ENCODE measurements at regions not wholly inside any gene's neighbourhood (a gene's known extent, or its start where the extent isn't known, plus 50 kb on each side); places are given as distances from the start of the nearest gene placed in this dataset.

DNA sequence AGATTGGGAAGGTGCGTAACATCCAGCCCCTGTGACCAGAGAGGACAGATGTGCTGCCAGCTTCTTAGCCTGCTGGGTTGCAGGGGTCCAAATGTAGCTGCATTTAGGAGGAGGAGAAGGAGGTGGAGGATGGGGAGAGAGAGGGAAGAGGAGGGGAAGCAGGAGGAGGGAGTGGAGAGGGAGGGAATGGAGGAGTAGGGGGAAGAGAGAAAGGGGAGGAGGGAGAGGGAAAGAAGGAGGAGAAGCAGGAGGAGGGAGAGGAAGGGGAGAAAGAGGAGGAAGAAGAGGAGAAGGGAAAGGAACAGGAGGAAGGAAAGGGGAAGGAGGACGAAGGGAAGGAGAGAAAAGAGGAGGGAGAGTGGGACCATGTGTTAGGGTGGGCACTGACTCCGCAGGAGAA lies 108.6 kb downstream of the ABCC12 start (continued):
- TF ChIP-seq, protein P1, sequence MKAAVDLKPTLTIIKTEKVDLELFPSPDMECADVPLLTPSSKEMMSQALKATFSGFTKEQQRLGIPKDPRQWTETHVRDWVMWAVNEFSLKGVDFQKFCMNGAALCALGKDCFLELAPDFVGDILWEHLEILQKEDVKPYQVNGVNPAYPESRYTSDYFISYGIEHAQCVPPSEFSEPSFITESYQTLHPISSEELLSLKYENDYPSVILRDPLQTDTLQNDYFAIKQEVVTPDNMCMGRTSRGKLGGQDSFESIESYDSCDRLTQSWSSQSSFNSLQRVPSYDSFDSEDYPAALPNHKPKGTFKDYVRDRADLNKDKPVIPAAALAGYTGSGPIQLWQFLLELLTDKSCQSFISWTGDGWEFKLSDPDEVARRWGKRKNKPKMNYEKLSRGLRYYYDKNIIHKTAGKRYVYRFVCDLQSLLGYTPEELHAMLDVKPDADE (IDR thresholded peaks at IDR 0.05): no peak
- TF ChIP-seq, protein P2, sequence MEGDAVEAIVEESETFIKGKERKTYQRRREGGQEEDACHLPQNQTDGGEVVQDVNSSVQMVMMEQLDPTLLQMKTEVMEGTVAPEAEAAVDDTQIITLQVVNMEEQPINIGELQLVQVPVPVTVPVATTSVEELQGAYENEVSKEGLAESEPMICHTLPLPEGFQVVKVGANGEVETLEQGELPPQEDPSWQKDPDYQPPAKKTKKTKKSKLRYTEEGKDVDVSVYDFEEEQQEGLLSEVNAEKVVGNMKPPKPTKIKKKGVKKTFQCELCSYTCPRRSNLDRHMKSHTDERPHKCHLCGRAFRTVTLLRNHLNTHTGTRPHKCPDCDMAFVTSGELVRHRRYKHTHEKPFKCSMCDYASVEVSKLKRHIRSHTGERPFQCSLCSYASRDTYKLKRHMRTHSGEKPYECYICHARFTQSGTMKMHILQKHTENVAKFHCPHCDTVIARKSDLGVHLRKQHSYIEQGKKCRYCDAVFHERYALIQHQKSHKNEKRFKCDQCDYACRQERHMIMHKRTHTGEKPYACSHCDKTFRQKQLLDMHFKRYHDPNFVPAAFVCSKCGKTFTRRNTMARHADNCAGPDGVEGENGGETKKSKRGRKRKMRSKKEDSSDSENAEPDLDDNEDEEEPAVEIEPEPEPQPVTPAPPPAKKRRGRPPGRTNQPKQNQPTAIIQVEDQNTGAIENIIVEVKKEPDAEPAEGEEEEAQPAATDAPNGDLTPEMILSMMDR (conservative IDR thresholded peaks at IDR 0.05; ENCODE audit: low read depth in 2 of 2): no peak
- no peak for TF ChIP-seq ZNF114 (CRISPR knock-in tag; IDR thresholded peaks at IDR 0.05)

DNA sequence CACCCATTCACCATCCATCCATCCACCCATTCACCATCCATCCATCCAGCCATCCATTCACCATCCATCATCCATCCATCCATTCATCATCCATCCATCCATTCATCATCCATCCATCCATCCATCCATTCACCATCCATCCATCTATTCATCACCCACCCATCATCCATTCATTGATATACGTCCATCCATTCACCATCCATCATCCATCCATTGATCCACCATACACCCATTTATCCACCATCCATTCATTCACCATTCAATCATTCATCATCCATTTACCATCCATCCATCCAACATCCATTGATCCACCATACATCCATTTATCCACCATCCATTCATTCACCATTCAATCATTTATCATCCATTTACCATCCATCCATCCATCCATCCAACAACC lies 111.7 kb downstream of the ABCC12 start:
- TF ChIP-seq ZNF331 (CRISPR knock-in tag; IDR thresholded peaks at IDR 0.05; ENCODE audit: low read depth): no peak
- TF ChIP-seq, protein P3, sequence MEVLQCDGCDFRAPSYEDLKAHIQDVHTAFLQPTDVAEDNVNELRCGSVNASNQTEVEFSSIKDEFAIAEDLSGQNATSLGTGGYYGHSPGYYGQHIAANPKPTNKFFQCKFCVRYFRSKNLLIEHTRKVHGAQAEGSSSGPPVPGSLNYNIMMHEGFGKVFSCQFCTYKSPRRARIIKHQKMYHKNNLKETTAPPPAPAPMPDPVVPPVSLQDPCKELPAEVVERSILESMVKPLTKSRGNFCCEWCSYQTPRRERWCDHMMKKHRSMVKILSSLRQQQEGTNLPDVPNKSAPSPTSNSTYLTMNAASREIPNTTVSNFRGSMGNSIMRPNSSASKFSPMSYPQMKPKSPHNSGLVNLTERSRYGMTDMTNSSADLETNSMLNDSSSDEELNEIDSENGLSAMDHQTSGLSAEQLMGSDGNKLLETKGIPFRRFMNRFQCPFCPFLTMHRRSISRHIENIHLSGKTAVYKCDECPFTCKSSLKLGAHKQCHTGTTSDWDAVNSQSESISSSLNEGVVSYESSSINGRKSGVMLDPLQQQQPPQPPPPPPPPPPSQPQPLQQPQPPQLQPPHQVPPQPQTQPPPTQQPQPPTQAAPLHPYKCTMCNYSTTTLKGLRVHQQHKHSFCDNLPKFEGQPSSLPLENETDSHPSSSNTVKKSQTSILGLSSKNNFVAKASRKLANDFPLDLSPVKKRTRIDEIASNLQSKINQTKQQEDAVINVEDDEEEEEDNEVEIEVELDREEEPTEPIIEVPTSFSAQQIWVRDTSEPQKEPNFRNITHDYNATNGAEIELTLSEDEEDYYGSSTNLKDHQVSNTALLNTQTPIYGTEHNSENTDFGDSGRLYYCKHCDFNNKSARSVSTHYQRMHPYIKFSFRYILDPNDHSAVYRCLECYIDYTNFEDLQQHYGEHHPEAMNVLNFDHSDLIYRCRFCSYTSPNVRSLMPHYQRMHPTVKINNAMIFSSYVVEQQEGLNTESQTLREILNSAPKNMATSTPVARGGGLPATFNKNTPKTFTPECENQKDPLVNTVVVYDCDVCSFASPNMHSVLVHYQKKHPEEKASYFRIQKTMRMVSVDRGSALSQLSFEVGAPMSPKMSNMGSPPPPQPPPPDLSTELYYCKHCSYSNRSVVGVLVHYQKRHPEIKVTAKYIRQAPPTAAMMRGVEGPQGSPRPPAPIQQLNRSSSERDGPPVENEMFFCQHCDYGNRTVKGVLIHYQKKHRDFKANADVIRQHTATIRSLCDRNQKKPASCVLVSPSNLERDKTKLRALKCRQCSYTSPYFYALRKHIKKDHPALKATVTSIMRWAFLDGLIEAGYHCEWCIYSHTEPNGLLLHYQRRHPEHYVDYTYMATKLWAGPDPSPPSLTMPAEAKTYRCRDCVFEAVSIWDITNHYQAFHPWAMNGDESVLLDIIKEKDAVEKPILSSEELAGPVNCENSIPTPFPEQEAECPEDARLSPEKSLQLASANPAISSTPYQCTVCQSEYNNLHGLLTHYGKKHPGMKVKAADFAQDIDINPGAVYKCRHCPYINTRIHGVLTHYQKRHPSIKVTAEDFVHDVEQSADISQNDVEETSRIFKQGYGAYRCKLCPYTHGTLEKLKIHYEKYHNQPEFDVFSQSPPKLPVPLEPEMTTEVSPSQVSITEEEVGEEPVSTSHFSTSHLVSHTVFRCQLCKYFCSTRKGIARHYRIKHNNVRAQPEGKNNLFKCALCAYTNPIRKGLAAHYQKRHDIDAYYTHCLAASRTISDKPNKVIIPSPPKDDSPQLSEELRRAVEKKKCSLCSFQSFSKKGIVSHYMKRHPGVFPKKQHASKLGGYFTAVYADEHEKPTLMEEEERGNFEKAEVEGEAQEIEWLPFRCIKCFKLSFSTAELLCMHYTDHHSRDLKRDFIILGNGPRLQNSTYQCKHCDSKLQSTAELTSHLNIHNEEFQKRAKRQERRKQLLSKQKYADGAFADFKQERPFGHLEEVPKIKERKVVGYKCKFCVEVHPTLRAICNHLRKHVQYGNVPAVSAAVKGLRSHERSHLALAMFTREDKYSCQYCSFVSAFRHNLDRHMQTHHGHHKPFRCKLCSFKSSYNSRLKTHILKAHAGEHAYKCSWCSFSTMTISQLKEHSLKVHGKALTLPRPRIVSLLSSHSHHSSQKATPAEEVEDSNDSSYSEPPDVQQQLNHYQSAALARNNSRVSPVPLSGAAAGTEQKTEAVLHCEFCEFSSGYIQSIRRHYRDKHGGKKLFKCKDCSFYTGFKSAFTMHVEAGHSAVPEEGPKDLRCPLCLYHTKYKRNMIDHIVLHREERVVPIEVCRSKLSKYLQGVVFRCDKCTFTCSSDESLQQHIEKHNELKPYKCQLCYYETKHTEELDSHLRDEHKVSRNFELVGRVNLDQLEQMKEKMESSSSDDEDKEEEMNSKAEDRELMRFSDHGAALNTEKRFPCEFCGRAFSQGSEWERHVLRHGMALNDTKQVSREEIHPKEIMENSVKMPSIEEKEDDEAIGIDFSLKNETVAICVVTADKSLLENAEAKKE (CRISPR knock-in tag; IDR thresholded peaks at IDR 0.05): no peak
- TF ChIP-seq EZH2phosphoT487 (IDR thresholded peaks at IDR 0.05; ENCODE audit: unreplicated experiment): no peak
- TF ChIP-seq CREB1 (CRISPR knock-in tag; IDR thresholded peaks at IDR 0.05; ENCODE audit: low read depth): no peak
- TF ChIP-seq EZH2 (IDR thresholded peaks at IDR 0.05; ENCODE audit: low read depth, unreplicated experiment): no peak
- TF ChIP-seq, protein P4, sequence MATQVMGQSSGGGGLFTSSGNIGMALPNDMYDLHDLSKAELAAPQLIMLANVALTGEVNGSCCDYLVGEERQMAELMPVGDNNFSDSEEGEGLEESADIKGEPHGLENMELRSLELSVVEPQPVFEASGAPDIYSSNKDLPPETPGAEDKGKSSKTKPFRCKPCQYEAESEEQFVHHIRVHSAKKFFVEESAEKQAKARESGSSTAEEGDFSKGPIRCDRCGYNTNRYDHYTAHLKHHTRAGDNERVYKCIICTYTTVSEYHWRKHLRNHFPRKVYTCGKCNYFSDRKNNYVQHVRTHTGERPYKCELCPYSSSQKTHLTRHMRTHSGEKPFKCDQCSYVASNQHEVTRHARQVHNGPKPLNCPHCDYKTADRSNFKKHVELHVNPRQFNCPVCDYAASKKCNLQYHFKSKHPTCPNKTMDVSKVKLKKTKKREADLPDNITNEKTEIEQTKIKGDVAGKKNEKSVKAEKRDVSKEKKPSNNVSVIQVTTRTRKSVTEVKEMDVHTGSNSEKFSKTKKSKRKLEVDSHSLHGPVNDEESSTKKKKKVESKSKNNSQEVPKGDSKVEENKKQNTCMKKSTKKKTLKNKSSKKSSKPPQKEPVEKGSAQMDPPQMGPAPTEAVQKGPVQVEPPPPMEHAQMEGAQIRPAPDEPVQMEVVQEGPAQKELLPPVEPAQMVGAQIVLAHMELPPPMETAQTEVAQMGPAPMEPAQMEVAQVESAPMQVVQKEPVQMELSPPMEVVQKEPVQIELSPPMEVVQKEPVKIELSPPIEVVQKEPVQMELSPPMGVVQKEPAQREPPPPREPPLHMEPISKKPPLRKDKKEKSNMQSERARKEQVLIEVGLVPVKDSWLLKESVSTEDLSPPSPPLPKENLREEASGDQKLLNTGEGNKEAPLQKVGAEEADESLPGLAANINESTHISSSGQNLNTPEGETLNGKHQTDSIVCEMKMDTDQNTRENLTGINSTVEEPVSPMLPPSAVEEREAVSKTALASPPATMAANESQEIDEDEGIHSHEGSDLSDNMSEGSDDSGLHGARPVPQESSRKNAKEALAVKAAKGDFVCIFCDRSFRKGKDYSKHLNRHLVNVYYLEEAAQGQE (IDR thresholded peaks at IDR 0.05; ENCODE audit: unreplicated experiment): no peak
- TF ChIP-seq POLR2AphosphoS5 (IDR thresholded peaks at IDR 0.05; ENCODE audit: low read depth): no peak
- TF ChIP-seq, protein P1 (IDR thresholded peaks at IDR 0.05): no peak
- no peak for TF ChIP-seq STAT1 (IDR thresholded peaks at IDR 0.05; ENCODE audit: unreplicated experiment)
- no peak for TF ChIP-seq ZNF114 (CRISPR knock-in tag; IDR thresholded peaks at IDR 0.05)
- no peak for TF ChIP-seq NANOG (IDR thresholded peaks at IDR 0.05; ENCODE audit: borderline replicate concordance)
- 0 out of 2 replicates have a peak overlapping the region, but pooled peaks have one; percentile 51 for H3K4me2 ChIP-seq
- no peak overlapping the region for H3K4me3 Mint-ChIP-seq
- H3F3A ChIP-seq (replicated peaks; ENCODE audit: low read depth): no peaks in the 10 kb centered on the region
- no peaks in the 10 kb centered on the region for H4K20me1 ChIP-seq (replicated peaks; ENCODE audit: insufficient read depth)
- no peaks in the 10 kb centered on the region for H3K36me3 ChIP-seq (ENCODE audit: insufficient read depth)
- H3K4me1 Mint-ChIP-seq: peaks cover 11% of the 10 kb centered on the region
- no peak overlapping the region for H2AFZ ChIP-seq
- ATAC-seq (no peak), DNase-seq (ENCODE audit: low spot score) (no peak)
- peaks cover 10% of the 10 kb centered on the region for H3K9me2 ChIP-seq (ENCODE audit: insufficient read depth)
- no peaks in the 10 kb centered on the region for H3K9me3 Mint-ChIP-seq
- H3K27me3 ChIP-seq (ENCODE audit: insufficient read depth): no peaks in the 10 kb centered on the region
- no peak overlapping the region for H3K27ac Mint-ChIP-seq
- H3K27ac ChIP-seq (ENCODE audit: low read depth): no peak overlapping the region
- H3K36me3 Mint-ChIP-seq (ENCODE audit: low read depth): no peaks in the 10 kb centered on the region
- H3K4me3 ChIP-seq: no peak overlapping the region
- peaks cover 2% of the 10 kb centered on the region for H3K27me3 Mint-ChIP-seq (ENCODE audit: insufficient read depth, low read depth, poor library complexity)
- peaks cover 3% of the 10 kb centered on the region for H3K4me1 ChIP-seq (ENCODE audit: insufficient read depth)
- no peaks in the 10 kb centered on the region for H3K79me2 ChIP-seq (replicated peaks; ENCODE audit: insufficient read depth)
